GM19397 (cell line): ENCODE measurements at regions not wholly inside any gene's neighbourhood (a gene's known extent, or its start where the extent isn't known, plus 50 kb on each side); places are given as distances from the start of the nearest gene placed in this dataset.

Experiments
- ATAC-seq: cut with Tn5 transposase; IDR thresholded peaks from one replicate; pipeline ENCODE4 v1.9.1; 2021; ENCODE audit warnings: mild to moderate bottlenecking, moderate library complexity; ENCODE audit not compliant: unreplicated experiment

DNA sequence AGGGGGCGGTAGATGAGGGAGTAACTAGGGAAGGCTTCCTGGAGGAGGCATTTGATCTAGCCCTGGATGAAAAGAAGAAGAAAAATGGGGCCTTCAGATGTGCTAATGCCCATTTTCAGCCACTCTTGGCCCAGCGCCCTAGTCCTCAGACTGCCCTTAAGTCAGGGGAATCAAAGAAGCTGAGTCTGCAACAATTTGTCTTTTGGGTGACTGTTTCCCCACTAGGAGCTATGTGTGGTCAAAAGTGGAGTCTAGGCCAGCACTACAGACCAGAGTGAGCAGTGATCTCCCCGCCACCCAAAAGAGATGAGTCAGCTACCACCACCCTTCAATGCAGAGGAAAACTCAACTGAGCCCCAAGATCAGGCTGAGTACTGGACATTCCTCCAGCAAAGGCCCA is 542.1 kb downstream of the BNC2 start:
- no peak for ATAC-seq

DNA sequence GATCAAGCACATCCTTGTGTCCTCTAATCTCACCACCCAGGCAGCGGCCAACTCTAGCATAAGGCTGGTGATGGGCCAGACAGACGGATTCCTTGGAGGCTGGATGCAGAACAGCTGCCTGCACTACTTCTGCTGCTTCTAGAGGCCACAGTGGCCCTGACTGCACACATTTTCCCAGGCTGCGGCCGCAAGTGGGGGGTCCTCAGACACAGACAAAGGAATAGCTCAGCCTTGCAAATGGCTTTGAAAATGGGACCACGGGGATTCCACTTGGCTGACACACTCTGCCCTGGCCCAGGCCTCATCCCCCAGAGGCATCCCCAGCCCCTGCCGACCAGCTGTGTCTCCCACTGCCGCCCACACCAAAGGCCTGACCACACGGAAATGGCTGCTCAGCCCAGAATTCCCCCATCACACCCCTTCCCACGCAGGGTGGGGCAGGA is 540.8 kb downstream of the BNC2 start:
- no peak for ATAC-seq

DNA sequence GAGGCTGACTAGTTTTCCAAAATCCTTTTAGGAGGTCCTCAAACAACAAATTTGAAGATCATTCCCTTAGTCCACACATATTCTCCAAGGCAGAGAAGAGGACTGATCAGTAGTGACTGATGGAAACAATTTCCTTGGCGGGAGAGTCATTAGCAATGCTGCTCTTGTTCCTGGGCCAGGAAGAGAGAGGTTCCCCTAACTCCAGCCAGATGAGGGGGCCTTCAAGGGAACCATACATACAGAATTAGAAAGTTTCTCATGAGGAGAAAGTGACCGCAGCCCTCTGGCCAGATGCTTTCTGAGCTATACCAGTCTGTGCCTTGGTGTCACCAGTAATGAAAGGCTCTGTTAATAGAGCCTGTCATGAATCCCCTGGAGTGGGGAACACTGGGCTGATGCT is 539.4 kb downstream of the BNC2 start:
- ATAC-seq, result no peak

- no peak for ATAC-seq
Observed at GRCh38 chr9:16331527-16331926, 538.9 kb downstream of the BNC2 start.

DNA sequence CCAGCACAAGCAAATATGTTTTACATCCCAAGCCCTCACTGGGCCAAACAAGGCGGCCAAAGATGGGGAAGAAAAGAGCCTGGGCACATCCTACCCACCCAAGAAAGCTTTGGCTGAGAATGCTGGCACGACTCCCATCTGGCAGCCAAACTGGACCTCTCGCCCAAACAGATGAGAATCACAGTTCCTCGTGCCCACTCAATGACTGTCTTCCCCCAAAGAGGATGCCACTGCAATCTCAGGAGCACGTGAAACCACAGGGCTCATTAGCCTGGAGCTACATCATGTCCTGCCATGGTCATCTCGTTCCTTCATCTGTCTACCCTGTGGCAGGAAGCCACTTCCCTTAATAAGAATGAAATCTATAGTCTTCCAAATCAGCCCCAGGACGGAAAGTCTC is 536.8 kb downstream of the BNC2 start:
- ATAC-seq, result no peak

DNA sequence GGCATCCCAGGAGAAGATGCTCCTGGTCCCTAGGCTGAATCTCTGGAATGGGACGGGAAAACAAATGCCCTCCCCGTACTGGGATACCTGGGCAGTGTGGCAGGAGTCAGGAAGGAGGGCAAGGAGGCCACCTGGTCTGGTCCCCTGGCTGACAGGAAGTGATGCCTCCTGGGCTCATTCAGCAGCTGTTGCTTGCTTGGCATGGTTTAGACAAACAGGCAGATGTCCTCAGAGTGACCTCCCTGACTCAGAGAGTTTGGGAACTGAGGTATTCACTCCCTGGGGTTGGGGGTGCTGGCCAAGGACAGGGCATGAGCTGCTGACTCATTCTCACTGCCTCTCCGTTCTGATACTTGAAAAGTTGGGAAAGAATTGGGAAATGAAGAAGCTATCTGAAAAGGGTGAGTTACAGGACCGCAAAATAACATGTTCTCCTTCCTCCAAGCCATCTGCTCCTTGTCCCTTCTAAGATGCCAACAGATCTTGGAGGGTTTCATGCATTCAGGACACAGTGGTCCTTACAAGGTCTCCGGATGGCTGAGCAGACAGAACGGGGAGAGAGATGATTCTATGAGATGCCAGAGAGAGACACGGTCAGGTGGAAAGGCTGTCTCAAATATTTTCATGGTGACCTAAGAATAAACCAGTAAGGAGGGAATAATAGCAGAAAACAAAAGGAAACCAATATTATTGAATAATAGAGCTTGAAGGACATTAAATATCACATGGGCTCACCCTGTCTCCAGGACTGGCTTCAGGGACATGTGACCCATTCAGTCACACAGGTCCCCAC is 534.5 kb downstream of the BNC2 start:
- no peak for ATAC-seq

- ATAC-seq, result no peak
Observed at GRCh38 chr9:16336833-16337232, 533.6 kb downstream of the BNC2 start.

DNA sequence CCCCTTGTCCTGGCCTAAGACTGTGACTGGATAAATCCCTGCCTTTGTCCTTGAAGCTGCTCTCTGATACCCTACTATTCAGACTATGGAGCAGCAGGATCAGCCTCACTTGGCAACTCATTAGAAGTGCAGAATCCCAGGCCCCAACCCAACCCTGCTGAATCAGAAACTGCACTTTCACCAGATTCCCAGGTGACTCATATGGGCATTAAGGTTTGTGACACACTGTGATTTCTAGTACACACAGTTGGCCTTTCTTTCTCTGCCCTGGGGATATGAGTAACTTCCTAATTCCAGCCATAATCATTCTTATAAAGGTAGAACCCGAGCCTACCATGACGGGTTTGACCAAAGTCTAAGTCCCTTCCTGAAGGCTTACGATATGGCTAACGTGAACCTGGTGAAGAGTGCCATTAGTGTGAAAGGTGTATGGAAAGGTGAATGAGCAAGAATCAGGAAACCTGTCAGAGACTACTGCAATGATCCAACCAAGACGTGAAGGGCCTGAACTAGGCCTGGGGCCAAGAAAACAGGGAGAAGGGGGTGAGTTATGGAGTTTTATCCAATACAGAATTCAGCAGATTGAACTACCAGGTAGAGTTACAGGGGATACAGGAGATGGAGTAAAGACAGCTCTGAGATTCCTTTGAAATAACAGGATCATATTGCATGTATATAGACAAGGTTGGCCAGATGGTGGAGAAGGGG is 533.0 kb downstream of the BNC2 start:
- ATAC-seq, result no peak

- no peak for ATAC-seq
Observed at GRCh38 chr9:16341177-16341576, 529.3 kb downstream of the BNC2 start.

GRCh38 chr9:16342246-16343020 is 528.0 kb downstream of the BNC2 start:
- ATAC-seq, result no peak

- no peak for ATAC-seq
Observed at GRCh38 chr9:16343249-16344237, 526.9 kb downstream of the BNC2 start.

- ATAC-seq, result no peak
Observed at GRCh38 chr9:16344343-16344742, 526.1 kb downstream of the BNC2 start.

DNA sequence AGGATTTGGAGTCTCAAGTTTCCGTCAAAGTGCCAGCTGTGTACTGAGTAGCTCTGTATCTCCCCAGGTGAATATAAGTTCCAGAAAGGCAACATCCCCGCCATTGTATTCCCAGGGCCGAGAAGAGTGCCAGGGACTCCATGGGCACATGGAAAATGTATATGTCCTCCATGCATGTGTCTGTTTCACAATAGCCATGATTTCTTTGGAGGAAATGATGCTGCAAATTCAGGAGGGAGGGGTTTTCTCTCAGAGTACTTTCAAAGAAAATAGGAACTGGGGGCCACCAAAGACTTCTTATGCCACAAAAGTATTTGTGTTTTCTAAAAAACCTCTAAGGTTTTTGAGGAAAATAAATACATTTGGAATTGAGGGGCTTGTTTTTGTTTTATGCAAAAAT is 524.6 kb downstream of the BNC2 start:
- no peak for ATAC-seq

DNA sequence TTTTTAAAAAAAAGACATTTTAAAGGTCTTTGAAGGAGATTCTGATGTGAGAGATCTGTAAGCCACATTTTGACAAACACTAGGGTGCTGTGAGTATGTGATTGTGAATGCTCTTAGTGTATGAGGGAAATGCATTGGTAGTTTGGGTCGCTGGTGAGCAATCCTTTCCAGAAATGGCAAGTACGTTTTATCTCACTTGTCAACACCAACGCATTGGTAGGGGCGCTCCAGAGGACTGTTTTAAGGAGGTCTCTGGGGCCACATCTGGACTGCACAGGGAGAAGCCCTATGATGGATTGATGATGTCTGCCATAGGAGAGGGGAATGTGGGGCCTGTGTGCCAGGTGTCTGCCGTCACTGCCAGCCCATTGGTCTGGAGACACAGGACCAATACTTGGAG is 522.6 kb downstream of the BNC2 start:
- ATAC-seq, result no peak

- no peak for ATAC-seq
Observed at GRCh38 chr9:16348531-16348930, 521.9 kb downstream of the BNC2 start.

GRCh38 chr9:16352251-16352650 is 518.2 kb downstream of the BNC2 start:
- no peak for ATAC-seq

DNA sequence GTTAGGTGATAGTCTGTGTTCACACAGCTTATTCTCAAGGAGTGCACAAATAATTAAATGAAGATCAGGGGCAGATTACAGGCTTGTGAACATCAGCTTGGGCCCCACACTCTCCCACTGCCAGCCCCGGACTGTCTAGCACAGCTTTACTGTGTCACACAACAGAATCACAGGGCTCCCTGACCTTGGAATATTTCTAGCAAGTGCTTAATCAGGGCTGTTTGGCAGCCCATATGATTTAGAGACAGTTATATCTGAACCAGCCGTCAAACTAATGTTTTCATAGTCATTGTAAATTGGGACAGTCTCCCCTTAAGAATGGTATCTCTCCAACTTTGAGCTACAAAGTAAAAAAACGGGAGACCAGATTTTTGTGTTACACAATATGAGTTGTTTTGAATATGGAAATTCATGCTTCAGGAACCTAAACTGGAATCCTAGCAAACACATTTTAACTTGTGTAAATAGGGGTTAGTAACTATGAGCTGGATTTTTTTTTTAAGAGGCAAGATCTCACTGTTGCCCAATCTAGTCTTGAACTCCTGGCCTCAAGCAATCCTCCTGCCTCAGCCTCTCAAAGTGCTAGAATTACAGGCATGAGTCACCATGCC is 517.6 kb downstream of the BNC2 start:
- no peak for ATAC-seq

GRCh38 chr9:16356196-16356765 is 514.2 kb downstream of the BNC2 start:
- ATAC-seq, result no peak

DNA sequence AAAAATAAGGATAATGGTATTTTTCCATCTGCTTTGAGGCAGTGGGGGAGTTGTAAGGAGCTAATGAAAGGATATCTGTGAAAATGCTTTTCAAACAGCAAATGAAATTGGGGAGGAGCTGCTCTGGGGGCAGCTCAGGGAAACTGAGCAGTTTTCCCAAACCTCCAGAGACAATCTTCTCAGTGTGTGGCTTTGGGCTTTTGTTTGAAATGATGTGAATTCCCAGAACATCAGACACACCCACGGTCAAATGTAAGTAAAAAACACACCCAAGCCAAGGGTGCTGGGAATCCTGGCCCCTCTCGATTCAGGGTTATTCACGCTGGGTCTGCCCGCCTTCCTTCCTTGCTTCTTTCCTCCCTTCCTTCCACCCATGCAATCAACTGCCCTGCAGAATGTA is 512.6 kb downstream of the BNC2 start:
- no peak for ATAC-seq

GRCh38 chr9:16358751-16359150 is 511.7 kb downstream of the BNC2 start:
- no peak for ATAC-seq
